ENCODE measurements at regions not wholly inside any gene's neighbourhood (a gene's known extent, or its start where the extent isn't known, plus 50 kb on each side); places are given as distances from the start of the nearest gene placed in this dataset.

DNA sequence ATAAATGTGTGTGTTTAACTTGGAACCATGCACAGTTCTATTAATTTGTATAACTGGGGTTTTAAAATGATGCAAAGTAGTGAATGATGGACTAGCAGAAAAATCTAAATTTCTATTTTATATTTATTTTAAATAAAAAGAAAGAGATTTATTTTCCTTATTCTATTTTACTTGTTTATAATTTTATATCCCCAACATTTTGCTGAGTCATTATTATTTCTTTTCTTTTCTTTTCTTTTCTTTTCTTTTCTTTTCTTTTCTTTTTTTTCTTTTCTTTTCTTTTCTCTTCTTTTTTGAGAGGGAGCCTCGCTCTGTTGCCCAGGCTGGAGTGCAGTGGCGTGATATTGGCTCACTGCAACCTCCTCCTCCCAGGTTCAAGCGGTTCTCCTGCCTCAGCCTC, 395.0 kb upstream of the NCAM2 start:
- no peak for TF ChIP-seq CTCF (IDR thresholded peaks at IDR 0.05; ENCODE audit: low read depth, low read length)
- no peak for TF ChIP-seq POLR2A (IDR thresholded peaks at IDR 0.05; ENCODE audit: extremely low read depth, insufficient read length)
- no peak for TF ChIP-seq MYC (IDR thresholded peaks at IDR 0.05; ENCODE audit: low read depth, low read length)
